Astrocyte of the cerebellum (primary cell): ENCODE measurements at regions not wholly inside any gene's neighbourhood (a gene's known extent, or its start where the extent isn't known, plus 50 kb on each side); places are given as distances from the start of the nearest gene placed in this dataset.
"Not testable (repeated sequence)": the region's sequence is repeated elsewhere in the genome, so short reads cannot be mapped to it uniquely, and the experiment has no call there.

Experiments used
- DNase-seq: peaks from one replicate; pipeline ENCODE4 v3.0.0-alpha.2; 2011; ENCODE audit warnings: low read depth
- H3K4me3 ChIP-seq: 2 replicates; pipeline ENCODE4 v1.5.1; 2011; ENCODE audit warnings: mild to moderate bottlenecking, low read depth, low read length, moderate library complexity
- in situ Hi-C: cut with HindIII; loops from 2 replicates; pipeline ENCODE4 v1.10.0; 2017; ENCODE audit warnings: low sequenced_read_pairs
- TF ChIP-seq, protein P1 (sequence below): IDR thresholded peaks from 2 replicates; pipeline ENCODE4 v1.5.1; 2012; ENCODE audit warnings: low read length, low read depth, moderate library complexity, mild to moderate bottlenecking; ENCODE audit errors: missing control alignments

- DNase-seq = no peak
- in situ Hi-C loops = no loop called here
- TF ChIP-seq, protein P1, sequence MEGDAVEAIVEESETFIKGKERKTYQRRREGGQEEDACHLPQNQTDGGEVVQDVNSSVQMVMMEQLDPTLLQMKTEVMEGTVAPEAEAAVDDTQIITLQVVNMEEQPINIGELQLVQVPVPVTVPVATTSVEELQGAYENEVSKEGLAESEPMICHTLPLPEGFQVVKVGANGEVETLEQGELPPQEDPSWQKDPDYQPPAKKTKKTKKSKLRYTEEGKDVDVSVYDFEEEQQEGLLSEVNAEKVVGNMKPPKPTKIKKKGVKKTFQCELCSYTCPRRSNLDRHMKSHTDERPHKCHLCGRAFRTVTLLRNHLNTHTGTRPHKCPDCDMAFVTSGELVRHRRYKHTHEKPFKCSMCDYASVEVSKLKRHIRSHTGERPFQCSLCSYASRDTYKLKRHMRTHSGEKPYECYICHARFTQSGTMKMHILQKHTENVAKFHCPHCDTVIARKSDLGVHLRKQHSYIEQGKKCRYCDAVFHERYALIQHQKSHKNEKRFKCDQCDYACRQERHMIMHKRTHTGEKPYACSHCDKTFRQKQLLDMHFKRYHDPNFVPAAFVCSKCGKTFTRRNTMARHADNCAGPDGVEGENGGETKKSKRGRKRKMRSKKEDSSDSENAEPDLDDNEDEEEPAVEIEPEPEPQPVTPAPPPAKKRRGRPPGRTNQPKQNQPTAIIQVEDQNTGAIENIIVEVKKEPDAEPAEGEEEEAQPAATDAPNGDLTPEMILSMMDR = no peak
- no peak overlapping the region for H3K4me3 ChIP-seq
Observed at GRCh38 chr20:19838468-19838867, 80.4 kb downstream of the RIN2 start.

DNA sequence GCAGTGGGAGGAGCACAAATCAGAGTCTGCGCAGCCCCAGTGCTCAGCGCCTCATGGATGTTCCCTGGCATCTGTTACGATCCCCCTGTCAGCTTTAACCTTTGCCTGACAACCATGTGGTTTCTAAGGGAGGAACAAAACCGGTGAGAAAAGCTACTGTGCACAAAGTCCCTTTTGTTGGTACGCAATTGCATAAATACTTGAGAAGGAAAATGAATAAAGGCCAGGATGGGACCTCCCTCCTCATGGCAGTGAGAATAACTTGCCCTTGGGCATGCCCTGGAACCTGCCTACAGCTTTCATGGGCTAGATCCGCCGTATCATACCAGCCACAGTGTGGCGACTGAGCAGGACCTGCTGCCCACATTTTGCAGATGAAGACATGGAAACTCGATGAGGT, 81.0 kb downstream of the RIN2 start:
- no peak overlapping the region for H3K4me3 ChIP-seq

DNA sequence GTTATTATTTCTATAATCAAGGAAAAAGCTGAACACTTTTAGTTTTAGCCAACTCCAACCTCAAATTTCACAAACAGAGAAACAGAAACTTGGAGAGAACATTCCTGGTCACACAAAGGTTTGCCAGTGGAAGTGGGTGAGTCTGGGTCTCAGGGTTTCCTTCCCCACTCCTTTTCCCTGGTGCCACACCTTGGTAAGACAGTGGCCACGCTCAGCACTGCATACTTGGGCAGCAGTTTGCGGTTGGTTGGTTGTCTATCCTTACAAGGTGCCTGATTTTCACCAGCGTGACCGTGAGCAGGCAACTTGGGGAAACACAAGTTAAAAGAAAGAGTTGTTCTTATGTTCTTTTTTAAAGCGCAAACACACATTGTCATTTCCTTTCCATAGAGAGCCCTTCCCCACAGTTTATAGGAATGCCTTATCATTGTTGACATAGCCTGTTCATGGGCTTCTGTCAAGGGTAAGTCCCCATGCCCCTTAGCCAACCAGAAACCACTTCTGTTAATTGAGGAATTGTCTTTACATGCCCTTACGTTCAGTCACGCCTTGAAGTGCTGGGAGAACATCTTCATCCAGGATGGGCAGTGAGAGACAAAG, 82.2 kb downstream of the RIN2 start:
- TF ChIP-seq, protein P1 = no peak
- H3K4me3 ChIP-seq = no peak overlapping the region
- no peak for DNase-seq
- in situ Hi-C loops = no loop called here

More for the DNA sequence above, 81.0 kb downstream of the RIN2 start:
- in situ Hi-C loops = no loop called here
- TF ChIP-seq, protein P1 = no peak
- no peak for DNase-seq

DNA sequence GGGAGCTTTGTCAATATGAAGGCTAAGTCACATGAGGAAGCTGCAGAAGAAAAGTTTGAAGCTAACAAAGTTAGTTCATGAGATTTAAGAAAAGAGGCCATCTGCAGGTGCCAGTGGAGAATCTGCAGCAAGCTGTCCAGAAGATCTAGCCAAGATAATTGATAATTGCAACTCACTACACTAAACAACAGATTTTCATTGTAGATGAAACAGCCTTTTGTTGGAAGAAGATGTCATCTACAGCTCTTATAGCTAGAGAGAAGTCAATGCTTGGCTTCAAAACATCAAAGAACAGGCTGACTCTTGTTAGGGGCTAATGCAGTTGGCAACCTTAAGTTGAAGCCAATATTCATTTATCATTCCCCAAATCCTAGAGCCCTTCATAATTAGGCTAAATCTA, 83.7 kb downstream of the RIN2 start:
- no peak overlapping the region for H3K4me3 ChIP-seq
- TF ChIP-seq, protein P1 = no peak
- in situ Hi-C loops = no loop called here
- DNase-seq = no peak

GRCh38 chr20:19844850-19845249, 86.8 kb downstream of the RIN2 start:
- in situ Hi-C loops, H3K4me3 ChIP-seq, DNase-seq: not testable (repeated sequence)

DNA sequence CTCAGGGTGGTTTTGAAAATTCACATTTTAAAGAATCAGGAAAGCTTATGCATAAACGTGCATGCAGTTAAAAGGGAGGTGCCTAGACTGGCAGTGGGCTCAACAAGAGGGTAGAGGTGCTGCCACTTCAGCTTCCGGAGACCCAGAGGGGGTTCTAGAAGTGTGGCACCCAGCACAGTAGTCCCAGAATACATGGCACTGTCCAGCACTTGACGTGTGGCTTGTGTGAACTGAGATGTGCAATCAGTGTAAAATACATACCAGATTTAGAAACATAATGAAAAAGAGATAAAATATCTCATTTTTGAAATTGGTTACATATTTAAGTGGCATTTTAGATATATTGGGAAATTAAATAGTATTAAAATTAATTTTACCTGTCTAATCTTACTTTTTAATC, 89.3 kb downstream of the RIN2 start:
- DNase-seq = no peak
- TF ChIP-seq, protein P1 = no peak
- in situ Hi-C loops = no loop called here
- H3K4me3 ChIP-seq = no peak overlapping the region

GRCh38 chr20:19849341-19850197, 91.5 kb downstream of the RIN2 start:
- no peak overlapping the region for H3K4me3 ChIP-seq
- TF ChIP-seq, protein P1 = no peak

More at GRCh38 chr20:19849341-19850197, 91.5 kb downstream of the RIN2 start:
- DNase-seq = no peak
- in situ Hi-C loops = no loop called here
